Liver (tissue), 8 donors: ENCODE measurements at regions not wholly inside any gene's neighbourhood (a gene's known extent, or its start where the extent isn't known, plus 50 kb on each side); places are given as distances from the start of the nearest gene placed in this dataset.

Source experiments
- DNase-seq: peaks from one replicate; pipeline ENCODE4 v3.0.0-alpha.2; 2017; ENCODE audit warnings: low spot score
- H3K27ac ChIP-seq, 2 donors: one replicate each; pipeline ENCODE4 v1.7.0; 2013; ENCODE audit warnings: inconsistent platforms in 2 of 2, low read length in 2 of 2, control low read depth in 1 of 2, low read depth in 1 of 2, mild to moderate bottlenecking in 1 of 2
- H3K27me3 ChIP-seq, 4 donors: one replicate each; pipeline versions ENCODE4 v1.6.1 to v1.7.0; 2013; ENCODE audit warnings: low read length in 3 of 4, inconsistent platforms in 1 of 4, mild to moderate bottlenecking in 1 of 4, moderate library complexity in 1 of 4; ENCODE audit not compliant: control insufficient read depth in 4 of 4, insufficient read depth in 4 of 4
- H3K36me3 ChIP-seq, 4 donors: one replicate each; pipeline versions ENCODE4 v1.6.1 to v1.7.0; 2013; ENCODE audit warnings: low read length in 3 of 4, mild to moderate bottlenecking in 3 of 4, low read depth in 1 of 4, moderate library complexity in 1 of 4; ENCODE audit not compliant: control insufficient read depth in 4 of 4, insufficient read depth in 3 of 4
- H3K4me1 ChIP-seq, 4 donors: one replicate each; pipeline versions ENCODE4 v1.6.1 to v1.7.0; 2013; ENCODE audit warnings: low read length in 3 of 4, mild to moderate bottlenecking in 3 of 4, moderate library complexity in 1 of 4; ENCODE audit not compliant: control insufficient read depth in 4 of 4, insufficient read depth in 4 of 4
- H3K4me3 ChIP-seq, 3 donors: one replicate each; pipeline versions ENCODE4 v1.6.1 to v1.7.0; 2013; ENCODE audit warnings: low read length in 3 of 3, control low read depth in 1 of 3, low read depth in 1 of 3, mild to moderate bottlenecking in 1 of 3
- H3K9ac ChIP-seq, 2 donors: one replicate each; pipeline ENCODE4 v1.7.0; 2013; ENCODE audit warnings: low read length in 2 of 2, mild to moderate bottlenecking in 2 of 2, moderate library complexity in 2 of 2, control low read depth in 1 of 2, low read depth in 1 of 2
- H3K9me3 ChIP-seq, 4 donors: one replicate each; pipeline versions ENCODE4 v1.6.1 to v1.7.0; 2013; ENCODE audit warnings: low read length in 3 of 4; ENCODE audit not compliant: control insufficient read depth in 4 of 4
- ATF3 ChIP-seq: IDR thresholded peaks from 2 replicates; pipeline ENCODE4 v1.6.1; 2016; ENCODE audit warnings: antibody characterized with exemption
- EGR1 ChIP-seq, 2 donors: IDR thresholded peaks; 2 replicates each; pipeline ENCODE4 v1.6.1; 2016 to 2018; ENCODE audit warnings: antibody characterized with exemption in 2 of 2, low read depth in 2 of 2
- FOXA1 ChIP-seq: IDR thresholded peaks from 2 replicates; pipeline ENCODE4 v1.6.1; 2016; ENCODE audit warnings: antibody characterized with exemption
- FOXA2 ChIP-seq: IDR thresholded peaks from 2 replicates; pipeline ENCODE4 v1.6.1; 2016; ENCODE audit warnings: antibody characterized with exemption
- GABPA ChIP-seq, 2 donors: IDR thresholded peaks in 1 of 2; conservative IDR thresholded peaks in 1 of 2; 2 replicates each; pipeline ENCODE4 v1.6.1; 2016; ENCODE audit warnings: antibody characterized with exemption in 2 of 2, mild to moderate bottlenecking in 1 of 2, moderate library complexity in 1 of 2
- HNF4A ChIP-seq, 2 donors: conservative IDR thresholded peaks; 2 replicates each; pipeline ENCODE4 v1.6.1; 2016; ENCODE audit warnings: antibody characterized with exemption in 2 of 2, mild to moderate bottlenecking in 2 of 2
- HNF4G ChIP-seq: IDR thresholded peaks from 2 replicates; pipeline ENCODE4 v1.6.1; 2016; ENCODE audit warnings: antibody characterized with exemption
- JUND ChIP-seq, 2 donors: IDR thresholded peaks; 2 replicates each; pipeline ENCODE4 v1.6.1; 2016; ENCODE audit warnings: antibody characterized with exemption in 2 of 2
- NR2F2 ChIP-seq: IDR thresholded peaks from 2 replicates; pipeline ENCODE4 v1.6.1; 2016; ENCODE audit warnings: antibody characterized with exemption
- RAD21 ChIP-seq, 2 donors: IDR thresholded peaks; 2 replicates each; pipeline ENCODE4 v1.6.1; 2016; ENCODE audit warnings: antibody characterized with exemption in 2 of 2, mild to moderate bottlenecking in 2 of 2
- SP1 ChIP-seq: IDR thresholded peaks from 2 replicates; pipeline ENCODE4 v1.6.1; 2018; ENCODE audit warnings: antibody characterized with exemption, mild to moderate bottlenecking
- TAF1 ChIP-seq: conservative IDR thresholded peaks from 2 replicates; pipeline ENCODE4 v1.6.1; 2016; ENCODE audit warnings: antibody characterized with exemption, mild to moderate bottlenecking
- YY1 ChIP-seq: IDR thresholded peaks from 2 replicates; pipeline ENCODE4 v1.6.1; 2016; ENCODE audit warnings: antibody characterized with exemption, mild to moderate bottlenecking
- WGBS: extraction: QIAGEN DNeasy Blood & Tissue Kit; methylation state at CpG from one replicate; pipeline ENCODE4 v1.1.7; 2013; 5-methylcytosine and 5-hydroxymethylcytosine counted together
- TF ChIP-seq, protein P1 (sequence below): IDR thresholded peaks from 2 replicates; pipeline ENCODE4 v1.6.1; 2016; ENCODE audit warnings: antibody characterized with exemption
- TF ChIP-seq, protein P2 (sequence below): fragments of 150-350 bp; IDR thresholded peaks from 2 replicates; pipeline ENCODE4 v1.5.1; 2017; ENCODE audit warnings: improper control_type of control experiment, low read depth, low read length; ENCODE audit not compliant: missing input control
- TF ChIP-seq, protein P3 (sequence below): IDR thresholded peaks from 2 replicates; pipeline ENCODE4 v1.6.1; 2016; ENCODE audit warnings: antibody characterized with exemption
- donor health status: healthy.
- donor health status: healthy.
- donor health status: healthy.
- donor health status: healthy.
- donor health status: healthy.

- H3K4me1 ChIP-seq: no peaks in the 10 kb centered on the region
- H3K9me3 ChIP-seq: no peaks in the 10 kb centered on the region
- TF ChIP-seq YY1 (no peak), SP1 (no peak), FOXA1 (no peak), HNF4G (no peak), RAD21 (IDR thresholded peaks at IDR 0.05) (no peak), GABPA (IDR thresholded peaks at IDR 0.05 in 1 of 2, conservative IDR thresholded peaks at IDR 0.05 in 1 of 2) (no peak), EGR1 (IDR thresholded peaks at IDR 0.05; ENCODE audit: low read depth in 2 of 2) (no peak), FOXA2 (no peak), ATF3 (no peak), TAF1 (no peak), HNF4A (conservative IDR thresholded peaks at IDR 0.05) (no peak)
- TF ChIP-seq, protein P1, sequence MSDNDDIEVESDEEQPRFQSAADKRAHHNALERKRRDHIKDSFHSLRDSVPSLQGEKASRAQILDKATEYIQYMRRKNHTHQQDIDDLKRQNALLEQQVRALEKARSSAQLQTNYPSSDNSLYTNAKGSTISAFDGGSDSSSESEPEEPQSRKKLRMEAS: no peak
- TF ChIP-seq, protein P2, sequence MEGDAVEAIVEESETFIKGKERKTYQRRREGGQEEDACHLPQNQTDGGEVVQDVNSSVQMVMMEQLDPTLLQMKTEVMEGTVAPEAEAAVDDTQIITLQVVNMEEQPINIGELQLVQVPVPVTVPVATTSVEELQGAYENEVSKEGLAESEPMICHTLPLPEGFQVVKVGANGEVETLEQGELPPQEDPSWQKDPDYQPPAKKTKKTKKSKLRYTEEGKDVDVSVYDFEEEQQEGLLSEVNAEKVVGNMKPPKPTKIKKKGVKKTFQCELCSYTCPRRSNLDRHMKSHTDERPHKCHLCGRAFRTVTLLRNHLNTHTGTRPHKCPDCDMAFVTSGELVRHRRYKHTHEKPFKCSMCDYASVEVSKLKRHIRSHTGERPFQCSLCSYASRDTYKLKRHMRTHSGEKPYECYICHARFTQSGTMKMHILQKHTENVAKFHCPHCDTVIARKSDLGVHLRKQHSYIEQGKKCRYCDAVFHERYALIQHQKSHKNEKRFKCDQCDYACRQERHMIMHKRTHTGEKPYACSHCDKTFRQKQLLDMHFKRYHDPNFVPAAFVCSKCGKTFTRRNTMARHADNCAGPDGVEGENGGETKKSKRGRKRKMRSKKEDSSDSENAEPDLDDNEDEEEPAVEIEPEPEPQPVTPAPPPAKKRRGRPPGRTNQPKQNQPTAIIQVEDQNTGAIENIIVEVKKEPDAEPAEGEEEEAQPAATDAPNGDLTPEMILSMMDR: no peak
- TF ChIP-seq, protein P3, sequence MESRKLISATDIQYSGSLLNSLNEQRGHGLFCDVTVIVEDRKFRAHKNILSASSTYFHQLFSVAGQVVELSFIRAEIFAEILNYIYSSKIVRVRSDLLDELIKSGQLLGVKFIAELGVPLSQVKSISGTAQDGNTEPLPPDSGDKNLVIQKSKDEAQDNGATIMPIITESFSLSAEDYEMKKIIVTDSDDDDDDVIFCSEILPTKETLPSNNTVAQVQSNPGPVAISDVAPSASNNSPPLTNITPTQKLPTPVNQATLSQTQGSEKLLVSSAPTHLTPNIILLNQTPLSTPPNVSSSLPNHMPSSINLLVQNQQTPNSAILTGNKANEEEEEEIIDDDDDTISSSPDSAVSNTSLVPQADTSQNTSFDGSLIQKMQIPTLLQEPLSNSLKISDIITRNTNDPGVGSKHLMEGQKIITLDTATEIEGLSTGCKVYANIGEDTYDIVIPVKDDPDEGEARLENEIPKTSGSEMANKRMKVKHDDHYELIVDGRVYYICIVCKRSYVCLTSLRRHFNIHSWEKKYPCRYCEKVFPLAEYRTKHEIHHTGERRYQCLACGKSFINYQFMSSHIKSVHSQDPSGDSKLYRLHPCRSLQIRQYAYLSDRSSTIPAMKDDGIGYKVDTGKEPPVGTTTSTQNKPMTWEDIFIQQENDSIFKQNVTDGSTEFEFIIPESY: no peak
- no peaks in the 10 kb centered on the region for H3K27me3 ChIP-seq
- WGBS: 90% methylated on average over 3 of the region's 3 CpGs
- no peak overlapping the region for H3K9ac ChIP-seq
- no peaks in the 10 kb centered on the region for H3K36me3 ChIP-seq
- no peak for DNase-seq
- no peak overlapping the region for H3K27ac ChIP-seq
- H3K4me3 ChIP-seq: no peak overlapping the region
Observed at GRCh38 chr2:11933854-11934253, 187.4 kb downstream of the LPIN1 start.

DNA sequence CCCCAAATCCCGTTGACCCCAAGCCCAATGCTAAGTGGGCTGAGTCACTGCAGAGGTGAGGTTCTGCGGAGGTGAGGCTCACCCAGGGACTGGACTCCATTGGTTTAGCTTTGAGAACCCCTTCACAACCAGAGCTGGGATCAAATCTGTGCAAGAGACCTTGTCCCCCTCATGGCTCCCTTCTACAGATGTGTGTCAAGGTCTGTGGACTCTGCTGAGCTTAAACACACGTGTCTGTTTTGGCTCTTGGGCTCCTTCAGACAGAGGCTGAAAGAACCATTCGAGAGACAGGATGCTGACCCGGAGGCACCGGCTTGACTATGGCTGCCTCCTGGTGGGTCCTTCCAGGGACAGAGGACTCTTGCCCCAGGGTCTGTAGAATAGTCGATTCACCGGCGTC is 190.3 kb downstream of the LPIN1 start:
- Histone ChIP-seq H3K9ac (no peak overlapping the region), H3K4me3 (no peak overlapping the region), H3K4me1 (no peaks in the 10 kb centered on the region), H3K27me3 (no peaks in the 10 kb centered on the region), H3K27ac (no peak overlapping the region), H3K36me3 (no peaks in the 10 kb centered on the region), H3K9me3 (no peaks in the 10 kb centered on the region)
- TF ChIP-seq SP1: no peak
- TF ChIP-seq JUND (IDR thresholded peaks at IDR 0.05): no peak
- TF ChIP-seq EGR1 (IDR thresholded peaks at IDR 0.05; ENCODE audit: low read depth in 2 of 2): no peak
- TF ChIP-seq RAD21 (IDR thresholded peaks at IDR 0.05): no peak
- no peak for TF ChIP-seq HNF4A (conservative IDR thresholded peaks at IDR 0.05)
- TF ChIP-seq, protein P3: no peak
- no peak for TF ChIP-seq YY1
- TF ChIP-seq GABPA (IDR thresholded peaks at IDR 0.05 in 1 of 2, conservative IDR thresholded peaks at IDR 0.05 in 1 of 2): no peak
- TF ChIP-seq, protein P1: no peak
- no peak for TF ChIP-seq FOXA1
- no peak for TF ChIP-seq TAF1
- no peak for TF ChIP-seq ATF3
- no peak for TF ChIP-seq NR2F2
- 90% methylated on average over 9 of the region's 9 CpGs for WGBS
- DNase-seq: no peak
